Right atrium auricular region (tissue), 2 donors: ENCODE measurements at regions not wholly inside any gene's neighbourhood (a gene's known extent, or its start where the extent isn't known, plus 50 kb on each side); places are given as distances from the start of the nearest gene placed in this dataset.

Experiments used
- DNase-seq: peaks from one replicate; pipeline ENCODE4 v3.0.0-alpha.2; 2019; ENCODE audit warnings: low spot score
- H3K27ac ChIP-seq, 2 donors: fragments of 200-600 bp; sonication (generic); 1 replicate in 1 of 2; 2 replicates in 1 of 2; pipeline ENCODE4 v1.5.1; 2016 to 2019
- H3K27me3 ChIP-seq, 2 donors: fragments of 200-600 bp; sonication (generic); one replicate each; pipeline versions ENCODE4 v1.5.1 to v1.6.0; 2017 to 2019
- H3K36me3 ChIP-seq: fragments of 200-600 bp; sonication (generic); one replicate; pipeline ENCODE4 v1.5.1; 2016
- H3K4me1 ChIP-seq, 2 donors: fragments of 200-600 bp; sonication (generic); one replicate each; pipeline versions ENCODE4 v1.5.1 to v1.6.0; 2017 to 2019
- H3K4me3 ChIP-seq, 2 donors: fragments of 200-600 bp; sonication (generic); 1 replicate in 1 of 2; 2 replicates in 1 of 2; pipeline ENCODE4 v1.5.1; 2017 to 2019; ENCODE audit warnings: mild to moderate bottlenecking in 1 of 2, moderate library complexity in 1 of 2
- H3K9me3 ChIP-seq, 2 donors: fragments of 200-600 bp; sonication (generic); one replicate each; pipeline ENCODE4 v1.5.1; 2019
- TF ChIP-seq, protein P1 (sequence below), 2 donors: fragments of 200-600 bp; sonication (generic); IDR thresholded peaks; one replicate each; pipeline ENCODE4 v1.5.1; 2019; ENCODE audit warnings: antibody characterized with exemption in 2 of 2

- Histone ChIP-seq H3K4me3 (no peak overlapping the region), H3K36me3 (no peaks in the 10 kb centered on the region), H3K4me1 (no peaks in the 10 kb centered on the region), H3K9me3 (no peaks in the 10 kb centered on the region), H3K27me3 (no peaks in the 10 kb centered on the region), H3K27ac (no peak overlapping the region)
- TF ChIP-seq, protein P1, sequence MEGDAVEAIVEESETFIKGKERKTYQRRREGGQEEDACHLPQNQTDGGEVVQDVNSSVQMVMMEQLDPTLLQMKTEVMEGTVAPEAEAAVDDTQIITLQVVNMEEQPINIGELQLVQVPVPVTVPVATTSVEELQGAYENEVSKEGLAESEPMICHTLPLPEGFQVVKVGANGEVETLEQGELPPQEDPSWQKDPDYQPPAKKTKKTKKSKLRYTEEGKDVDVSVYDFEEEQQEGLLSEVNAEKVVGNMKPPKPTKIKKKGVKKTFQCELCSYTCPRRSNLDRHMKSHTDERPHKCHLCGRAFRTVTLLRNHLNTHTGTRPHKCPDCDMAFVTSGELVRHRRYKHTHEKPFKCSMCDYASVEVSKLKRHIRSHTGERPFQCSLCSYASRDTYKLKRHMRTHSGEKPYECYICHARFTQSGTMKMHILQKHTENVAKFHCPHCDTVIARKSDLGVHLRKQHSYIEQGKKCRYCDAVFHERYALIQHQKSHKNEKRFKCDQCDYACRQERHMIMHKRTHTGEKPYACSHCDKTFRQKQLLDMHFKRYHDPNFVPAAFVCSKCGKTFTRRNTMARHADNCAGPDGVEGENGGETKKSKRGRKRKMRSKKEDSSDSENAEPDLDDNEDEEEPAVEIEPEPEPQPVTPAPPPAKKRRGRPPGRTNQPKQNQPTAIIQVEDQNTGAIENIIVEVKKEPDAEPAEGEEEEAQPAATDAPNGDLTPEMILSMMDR (IDR thresholded peaks at IDR 0.05) = no peak
- no peak for DNase-seq
Measured at GRCh38 chr2:192566863-192567262, 372.1 kb upstream of the TMEFF2 start.

GRCh38 chr2:192560326-192560725 lies 365.6 kb upstream of the TMEFF2 start:
- no peaks in the 10 kb centered on the region for H3K4me1 ChIP-seq
- no peak for DNase-seq
- no peak overlapping the region for H3K27ac ChIP-seq
- no peaks in the 10 kb centered on the region for H3K36me3 ChIP-seq
- TF ChIP-seq, protein P1 (IDR thresholded peaks at IDR 0.05) = no peak
- H3K27me3 ChIP-seq = no peaks in the 10 kb centered on the region
- H3K4me3 ChIP-seq = no peak overlapping the region
- H3K9me3 ChIP-seq = no peaks in the 10 kb centered on the region

- Histone ChIP-seq H3K4me3 (no peak overlapping the region), H3K36me3 (no peaks in the 10 kb centered on the region), H3K4me1 (no peaks in the 10 kb centered on the region), H3K27ac (no peak overlapping the region), H3K9me3 (no peaks in the 10 kb centered on the region), H3K27me3 (no peaks in the 10 kb centered on the region)
- no peak for DNase-seq
- TF ChIP-seq, protein P1 (IDR thresholded peaks at IDR 0.05) = no peak
Measured at GRCh38 chr2:192559587-192559986, 364.9 kb upstream of the TMEFF2 start.

DNA sequence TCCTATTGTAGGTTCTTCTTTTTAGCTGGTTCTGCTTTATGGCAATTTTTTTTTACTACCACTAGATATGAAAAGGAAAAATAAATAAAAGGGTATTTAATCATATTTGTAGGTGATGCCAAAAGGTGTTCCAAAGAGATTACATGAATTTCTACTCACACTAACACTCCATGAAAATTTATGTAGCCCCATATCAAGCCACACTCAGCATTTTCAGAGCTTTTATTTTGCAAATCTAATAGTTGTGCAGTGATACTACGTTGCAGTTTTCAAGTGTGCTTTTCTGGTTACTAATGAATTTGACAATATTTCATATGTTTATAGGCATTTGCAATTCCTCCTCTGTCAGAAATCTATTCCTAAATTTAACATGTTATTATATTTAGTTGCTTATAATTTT lies 363.9 kb upstream of the TMEFF2 start:
- Histone ChIP-seq H3K36me3 (no peaks in the 10 kb centered on the region), H3K9me3 (no peaks in the 10 kb centered on the region), H3K27ac (no peak overlapping the region), H3K4me3 (no peak overlapping the region), H3K27me3 (no peaks in the 10 kb centered on the region), H3K4me1 (no peaks in the 10 kb centered on the region)
- TF ChIP-seq, protein P1 (IDR thresholded peaks at IDR 0.05) = no peak
- no peak for DNase-seq

DNA sequence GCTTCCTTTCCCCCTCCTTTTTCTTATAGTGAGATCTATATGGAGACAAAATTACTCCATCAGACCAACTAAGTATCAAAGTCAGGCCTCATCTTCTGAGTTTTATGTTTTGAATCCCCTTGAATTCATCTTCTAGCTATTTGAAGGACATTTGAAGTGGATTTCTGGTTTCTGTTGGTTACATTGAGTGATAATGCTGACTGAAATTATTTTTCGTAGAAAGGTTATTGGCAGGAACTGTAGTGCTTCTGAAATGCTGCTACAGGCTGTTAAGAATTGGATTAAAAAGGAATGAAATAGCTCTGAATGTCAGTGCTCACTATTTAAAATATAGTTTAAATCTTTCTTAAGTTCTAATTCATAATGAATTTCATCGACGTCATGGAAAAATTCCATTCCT lies 361.0 kb upstream of the TMEFF2 start:
- DNase-seq = no peak
- H3K27me3 ChIP-seq = no peaks in the 10 kb centered on the region
- TF ChIP-seq, protein P1 (IDR thresholded peaks at IDR 0.05) = no peak

DNA sequence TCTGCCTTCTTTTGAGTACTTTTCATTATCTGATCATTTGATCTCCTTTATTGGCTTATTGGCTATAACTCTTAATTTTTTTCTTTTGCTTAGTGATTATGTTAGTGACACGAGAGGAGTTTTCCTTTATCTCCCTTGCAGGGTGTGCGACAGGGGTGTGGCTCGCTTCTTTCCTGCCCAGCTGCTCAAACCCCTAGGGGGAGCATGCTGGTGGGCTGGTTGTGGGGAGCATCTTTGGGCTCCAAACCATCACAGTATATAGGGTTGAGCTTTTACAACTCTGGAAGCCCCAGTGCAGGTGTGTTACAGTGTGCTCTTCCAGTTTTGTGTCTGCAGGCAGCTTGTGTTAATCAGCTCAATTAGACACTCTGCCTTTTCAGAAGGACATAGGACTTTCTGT lies 357.0 kb upstream of the TMEFF2 start:
- Histone ChIP-seq H3K27me3 (no peaks in the 10 kb centered on the region), H3K27ac (no peak overlapping the region), H3K36me3 (no peaks in the 10 kb centered on the region), H3K4me3 (no peak overlapping the region), H3K4me1 (no peaks in the 10 kb centered on the region), H3K9me3 (no peaks in the 10 kb centered on the region)
- TF ChIP-seq, protein P1 (IDR thresholded peaks at IDR 0.05) = no peak
- no peak for DNase-seq

More for the DNA sequence above, 361.0 kb upstream of the TMEFF2 start:
- H3K4me1 ChIP-seq = no peaks in the 10 kb centered on the region
- H3K36me3 ChIP-seq = no peaks in the 10 kb centered on the region
- H3K27ac ChIP-seq = no peak overlapping the region
- H3K4me3 ChIP-seq = no peak overlapping the region
- no peaks in the 10 kb centered on the region for H3K9me3 ChIP-seq
